Skeletal muscle tissue (tissue), 3 donors: ENCODE measurements at regions not wholly inside any gene's neighbourhood (a gene's known extent, or its start where the extent isn't known, plus 50 kb on each side); places are given as distances from the start of the nearest gene placed in this dataset.
"Not testable (repeated sequence)": the region's sequence is repeated elsewhere in the genome, so short reads cannot be mapped to it uniquely, and the experiment has no call there.

ENCODE experiments used
- H3K27ac ChIP-seq: one replicate; pipeline ENCODE4 v1.7.0; 2013; ENCODE audit warnings: mild to moderate bottlenecking, low read depth, low read length, inconsistent platforms
- H3K27me3 ChIP-seq, 3 donors: one replicate each; pipeline ENCODE4 v1.7.0; 2013; ENCODE audit warnings: low read length in 3 of 3; ENCODE audit not compliant: control insufficient read depth in 3 of 3, insufficient read depth in 3 of 3
- H3K36me3 ChIP-seq, 3 donors: one replicate each; pipeline ENCODE4 v1.7.0; 2013; ENCODE audit warnings: low read length in 3 of 3; ENCODE audit not compliant: control insufficient read depth in 3 of 3, insufficient read depth in 3 of 3
- H3K4me1 ChIP-seq, 3 donors: one replicate each; pipeline ENCODE4 v1.7.0; 2013; ENCODE audit warnings: low read length in 3 of 3, mild to moderate bottlenecking in 3 of 3; ENCODE audit not compliant: control insufficient read depth in 3 of 3, insufficient read depth in 3 of 3
- H3K4me3 ChIP-seq, 3 donors: one replicate each; pipeline ENCODE4 v1.7.0; 2013; ENCODE audit warnings: low read length in 3 of 3
- H3K9ac ChIP-seq, 3 donors: one replicate each; pipeline ENCODE4 v1.7.0; 2013; ENCODE audit warnings: low read length in 3 of 3, mild to moderate bottlenecking in 3 of 3, moderate library complexity in 2 of 3, low read depth in 1 of 3
- H3K9me3 ChIP-seq, 3 donors: one replicate each; pipeline ENCODE4 v1.7.0; 2013; ENCODE audit warnings: low read length in 3 of 3; ENCODE audit not compliant: control insufficient read depth in 3 of 3
- donor health status: Osteomylitis.

DNA sequence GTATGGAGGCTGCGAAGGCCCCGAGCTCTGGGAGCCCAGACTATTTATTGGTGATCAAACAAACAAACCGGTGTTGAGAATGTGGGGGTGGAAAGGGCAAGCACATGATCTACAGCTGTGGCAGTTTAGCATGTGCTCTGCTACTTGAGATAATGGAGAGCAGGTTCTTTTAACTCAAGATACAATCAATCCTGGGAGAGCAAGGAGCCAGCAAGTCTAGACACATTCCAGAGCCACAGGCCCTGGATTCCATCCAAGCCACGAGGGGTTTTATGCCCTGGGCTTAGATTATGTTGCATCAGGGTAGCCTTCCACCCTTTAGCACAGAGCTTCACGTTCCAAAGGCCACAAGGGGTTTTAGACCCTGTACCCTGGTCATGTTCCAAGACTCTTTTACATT, 355.9 kb upstream of the ARID1B start:
- H3K4me1 ChIP-seq, H3K27me3 ChIP-seq, H3K9ac ChIP-seq, H3K9me3 ChIP-seq, H3K36me3 ChIP-seq, H3K27ac ChIP-seq, H3K4me3 ChIP-seq: not testable (repeated sequence)

DNA sequence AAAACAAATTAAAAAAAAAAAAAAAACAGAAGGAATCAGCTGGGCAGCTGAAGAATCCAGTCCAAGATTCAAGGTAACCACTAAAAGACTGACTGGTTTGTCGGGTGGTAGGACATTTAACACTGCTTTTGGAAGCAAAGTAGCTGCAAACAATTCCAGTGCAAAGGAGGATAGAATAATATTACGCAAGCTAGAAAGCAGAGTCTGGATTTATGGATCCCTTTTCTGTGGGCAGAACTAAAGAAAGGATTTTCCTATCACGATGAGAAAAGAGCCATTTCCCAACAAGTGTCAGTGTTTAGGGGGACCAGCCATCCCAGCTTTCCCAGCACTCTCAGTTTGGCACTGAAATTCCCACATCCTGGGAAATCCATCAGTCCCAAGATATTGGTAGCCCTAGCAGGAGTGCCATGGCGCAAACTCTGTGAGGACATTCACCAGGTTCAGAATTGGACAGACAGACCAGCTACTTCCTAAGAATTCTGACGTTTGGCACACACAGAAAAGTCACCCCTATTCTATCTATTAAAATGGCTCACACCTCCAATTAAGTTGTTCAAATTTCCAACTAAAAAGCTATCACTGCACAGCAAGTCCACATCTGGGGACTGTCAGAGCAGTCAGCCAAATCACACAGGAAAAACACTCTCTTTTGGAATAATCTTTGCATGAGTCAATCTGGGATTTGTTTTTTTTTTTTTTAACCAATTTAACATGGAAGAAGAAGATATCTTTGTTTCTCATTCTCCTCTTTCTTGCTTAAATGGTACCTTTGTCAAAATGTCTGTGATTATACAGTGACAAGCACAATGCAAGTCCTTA, 356.8 kb upstream of the ARID1B start:
- Histone ChIP-seq H3K36me3 (no peaks in the 10 kb centered on the region), H3K27ac (peak overlapping the region; percentile 22), H3K9me3 (no peaks in the 10 kb centered on the region), H3K27me3 (no peaks in the 10 kb centered on the region), H3K4me1 (no peaks in the 10 kb centered on the region), H3K4me3 (no peak overlapping the region), H3K9ac (no peak overlapping the region)

DNA sequence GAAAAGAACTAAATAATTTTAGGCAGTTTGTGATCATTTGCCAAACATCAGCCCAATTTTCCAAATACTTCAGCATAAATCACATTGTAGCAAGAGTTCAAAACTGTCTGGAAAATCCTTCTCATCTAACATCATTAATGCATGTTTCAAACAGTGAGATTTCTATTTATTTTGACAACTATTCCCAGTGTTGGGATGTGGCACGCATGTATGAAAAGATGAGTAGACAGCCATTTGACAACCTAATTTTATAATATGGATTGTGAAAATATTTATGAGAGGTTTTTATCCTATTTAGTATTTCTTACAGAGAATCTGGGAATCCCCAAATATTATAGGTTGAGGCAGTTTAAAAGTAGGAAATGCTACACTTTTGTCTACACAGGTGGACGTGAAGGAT, 357.6 kb upstream of the ARID1B start:
- Histone ChIP-seq H3K9me3 (no peaks in the 10 kb centered on the region), H3K9ac (no peak overlapping the region), H3K4me1 (no peaks in the 10 kb centered on the region), H3K36me3 (no peaks in the 10 kb centered on the region), H3K4me3 (no peak overlapping the region), H3K27me3 (no peaks in the 10 kb centered on the region), H3K27ac (no peak overlapping the region)

DNA sequence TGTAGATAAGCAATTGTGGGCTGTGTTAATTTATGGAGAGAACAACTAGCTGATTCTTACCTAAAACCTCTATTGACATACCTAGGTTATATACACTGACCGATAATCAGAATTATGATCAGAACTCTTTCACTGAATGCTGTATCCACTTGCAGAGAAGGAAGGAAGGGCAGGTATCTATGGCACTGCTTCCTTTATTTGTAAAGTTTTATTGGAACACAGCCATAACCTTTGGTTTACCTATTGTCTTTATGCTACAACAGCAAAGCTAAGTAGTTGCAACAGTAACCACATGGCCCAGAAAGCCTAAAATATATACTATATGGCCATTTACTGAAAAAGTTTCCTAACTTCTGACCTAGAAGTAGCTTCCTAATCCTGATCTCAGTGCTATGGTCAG, 358.9 kb upstream of the ARID1B start:
- H3K27ac ChIP-seq, result no peak overlapping the region
- no peaks in the 10 kb centered on the region for H3K9me3 ChIP-seq
- no peaks in the 10 kb centered on the region for H3K27me3 ChIP-seq
- no peaks in the 10 kb centered on the region for H3K4me1 ChIP-seq
- H3K9ac ChIP-seq, result no peak overlapping the region
- no peak overlapping the region for H3K4me3 ChIP-seq
- H3K36me3 ChIP-seq, result no peaks in the 10 kb centered on the region

DNA sequence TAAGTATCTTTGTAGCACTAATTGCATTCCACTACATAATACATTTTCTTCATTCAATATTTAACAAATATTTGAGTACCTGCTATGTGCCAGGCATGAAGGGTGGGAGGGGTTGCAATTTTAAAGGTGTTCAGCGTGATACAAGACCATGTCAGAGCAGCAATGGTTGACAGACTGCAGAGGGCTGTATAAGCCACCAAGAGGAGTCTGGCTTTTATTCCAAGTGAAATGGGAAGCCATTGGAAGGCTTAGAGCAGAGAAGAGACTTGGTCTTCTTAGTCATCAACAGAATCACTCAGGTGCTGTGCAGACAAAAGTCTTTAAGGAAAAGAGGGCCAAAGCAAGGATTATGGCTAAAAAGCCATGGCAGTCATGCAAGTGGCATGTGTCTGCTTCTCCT, 360.8 kb upstream of the ARID1B start:
- Histone ChIP-seq H3K9me3 (no peaks in the 10 kb centered on the region), H3K4me3 (no peak overlapping the region), H3K4me1 (no peaks in the 10 kb centered on the region), H3K9ac (no peak overlapping the region), H3K27me3 (no peaks in the 10 kb centered on the region), H3K36me3 (no peaks in the 10 kb centered on the region), H3K27ac (no peak overlapping the region)

DNA sequence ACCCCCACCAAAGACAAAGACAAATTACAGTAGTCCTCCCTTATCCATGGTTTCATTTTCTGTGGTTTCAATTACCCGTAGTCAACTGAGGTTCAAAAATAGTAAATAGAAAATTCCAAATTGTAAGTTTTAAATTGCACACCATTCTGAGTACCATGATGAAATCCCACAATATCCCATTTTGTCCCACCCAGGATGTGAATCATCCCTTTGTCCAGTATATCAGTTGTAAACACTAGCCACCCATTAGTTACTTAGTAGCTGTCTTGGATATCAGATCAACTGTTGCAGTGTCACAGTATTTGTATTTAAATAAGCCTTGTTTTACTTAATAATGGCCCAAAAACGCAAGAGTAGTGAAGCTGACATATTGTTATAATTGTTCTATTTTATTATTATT, 364.0 kb upstream of the ARID1B start:
- H3K4me1 ChIP-seq, result no peaks in the 10 kb centered on the region

DNA sequence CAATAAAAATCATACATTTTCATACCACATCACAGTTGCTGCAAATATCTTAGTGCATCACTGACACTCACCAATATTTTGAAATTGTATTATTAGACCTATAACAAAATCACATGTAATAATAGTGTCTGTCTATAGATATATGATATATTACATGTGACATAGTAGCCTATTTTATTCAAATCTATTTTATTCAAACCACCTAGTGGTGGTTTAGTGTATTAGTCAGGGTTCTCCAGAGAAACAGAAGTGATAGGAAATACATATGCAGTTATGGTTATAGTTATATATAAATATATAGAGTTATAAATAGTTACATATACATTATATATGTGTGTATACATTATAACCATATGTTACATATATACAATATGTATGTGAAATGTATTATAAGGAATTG, 366.5 kb upstream of the ARID1B start:
- no peak overlapping the region for H3K27ac ChIP-seq
- H3K27me3 ChIP-seq, result no peaks in the 10 kb centered on the region
- H3K9ac ChIP-seq, result no peak overlapping the region
- no peak overlapping the region for H3K4me3 ChIP-seq
- no peaks in the 10 kb centered on the region for H3K36me3 ChIP-seq
- no peaks in the 10 kb centered on the region for H3K9me3 ChIP-seq
- H3K4me1 ChIP-seq, result no peaks in the 10 kb centered on the region

More for the DNA sequence above, 364.0 kb upstream of the ARID1B start:
- H3K9ac ChIP-seq, result no peak overlapping the region
- no peak overlapping the region for H3K27ac ChIP-seq
- no peak overlapping the region for H3K4me3 ChIP-seq
- H3K27me3 ChIP-seq, result no peaks in the 10 kb centered on the region
- H3K9me3 ChIP-seq, result no peaks in the 10 kb centered on the region
- no peaks in the 10 kb centered on the region for H3K36me3 ChIP-seq

DNA sequence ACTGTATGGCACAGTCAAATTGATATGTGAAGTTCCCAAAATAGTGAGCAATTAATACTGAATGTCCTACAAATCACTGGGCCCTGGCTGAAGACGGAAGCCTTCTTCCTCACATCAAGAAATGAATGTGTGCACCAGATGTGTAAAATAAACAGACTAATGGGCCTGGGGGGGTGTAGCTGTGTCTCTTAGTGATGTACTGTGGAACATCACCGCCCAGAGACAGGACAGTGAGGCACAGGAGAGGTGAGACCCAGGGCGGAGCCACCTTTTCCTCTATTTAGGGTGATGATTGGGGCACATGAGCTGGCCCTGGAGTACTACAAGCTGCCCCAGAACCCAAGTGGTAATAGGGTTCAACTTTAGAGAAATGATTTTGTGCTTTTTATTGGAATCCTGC, 368.5 kb upstream of the ARID1B start:
- no peak overlapping the region for H3K9ac ChIP-seq
- H3K27me3 ChIP-seq, result no peaks in the 10 kb centered on the region
- H3K27ac ChIP-seq, result no peak overlapping the region
- H3K4me3 ChIP-seq, result no peak overlapping the region
- no peaks in the 10 kb centered on the region for H3K4me1 ChIP-seq
- H3K9me3 ChIP-seq, result no peaks in the 10 kb centered on the region
- H3K36me3 ChIP-seq, result no peaks in the 10 kb centered on the region

DNA sequence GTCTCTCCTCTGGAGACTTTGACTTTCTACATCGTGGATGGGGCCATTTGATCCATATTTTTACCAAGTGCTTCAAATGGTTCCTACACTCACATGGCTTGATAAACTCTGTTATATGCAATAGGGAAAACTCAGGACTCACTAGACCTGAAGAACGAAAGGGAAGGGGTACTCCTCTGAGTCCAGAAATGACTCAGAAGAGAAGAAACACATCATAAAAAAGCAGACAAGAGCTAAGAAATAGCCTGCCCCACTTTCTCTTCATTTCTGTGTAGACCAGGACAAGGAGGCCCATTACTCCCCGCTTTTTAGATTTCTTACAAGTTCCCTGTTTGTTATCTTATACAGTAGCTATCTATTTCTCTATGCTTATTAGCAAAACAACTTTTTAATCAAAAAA, 369.8 kb upstream of the ARID1B start:
- no peaks in the 10 kb centered on the region for H3K9me3 ChIP-seq
- H3K4me3 ChIP-seq, result no peak overlapping the region
- H3K9ac ChIP-seq, result no peak overlapping the region
- no peaks in the 10 kb centered on the region for H3K36me3 ChIP-seq
- H3K4me1 ChIP-seq, result no peaks in the 10 kb centered on the region
- H3K27ac ChIP-seq, result no peak overlapping the region
- no peaks in the 10 kb centered on the region for H3K27me3 ChIP-seq

DNA sequence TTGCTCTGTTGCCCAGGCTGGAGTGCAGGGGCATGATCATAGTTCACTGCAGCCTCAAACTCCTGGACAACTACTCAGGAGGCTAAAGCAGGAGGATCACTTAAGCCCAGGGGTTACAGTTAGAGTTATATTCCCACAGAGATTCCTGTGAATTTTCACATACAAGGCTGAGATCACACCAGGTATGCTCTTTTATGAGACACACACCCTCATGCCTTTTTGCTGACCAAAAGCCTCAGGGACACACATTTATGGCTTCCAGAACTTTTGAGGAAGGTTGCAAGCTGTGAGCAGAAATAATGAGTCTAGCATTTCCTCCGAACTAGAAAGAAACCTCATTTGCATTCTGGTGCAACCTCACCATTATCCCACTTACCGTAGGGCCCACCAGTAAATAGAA, 370.5 kb upstream of the ARID1B start:
- Histone ChIP-seq H3K9ac (no peak overlapping the region), H3K36me3 (no peaks in the 10 kb centered on the region), H3K4me1 (no peaks in the 10 kb centered on the region), H3K4me3 (no peak overlapping the region), H3K27me3 (no peaks in the 10 kb centered on the region), H3K27ac (no peak overlapping the region), H3K9me3 (no peaks in the 10 kb centered on the region)
